Keratinocyte (primary cell): ENCODE measurements at regions not wholly inside any gene's neighbourhood (a gene's known extent, or its start where the extent isn't known, plus 50 kb on each side); places are given as distances from the start of the nearest gene placed in this dataset.

Experiments used
- DNase-seq: peaks from one replicate; pipeline ENCODE4 v3.0.0-alpha.2; 2011; ENCODE audit warnings: low read depth, missing footprints, low spot score
- FAIRE-seq: peaks from 2 replicates; lab custom pipeline; 2011; peaks lifted over from hg19 to GRCh38; lab: Jason Lieb, UNC
- H2AFZ ChIP-seq: 2 replicates; pipeline ENCODE4 v1.6.0; 2012; ENCODE audit warnings: low read length, control low read depth, inconsistent platforms; ENCODE audit not compliant: control insufficient read depth
- H3K27ac ChIP-seq: 2 replicates; pipeline ENCODE4 v1.5.1; 2011; ENCODE audit warnings: low read length; ENCODE audit not compliant: control insufficient read depth, insufficient read depth
- H3K27me3 ChIP-seq: 3 replicates; pipeline ENCODE4 v1.6.0; 2011; ENCODE audit warnings: low read length; ENCODE audit not compliant: control insufficient read depth, insufficient read depth; ENCODE audit errors: extremely low read depth
- H3K36me3 ChIP-seq, 2 experiments: 2 replicates in 1 of 2; 3 replicates in 1 of 2; pipeline ENCODE4 v1.5.1; 2011; ENCODE audit warnings: low read length in 2 of 2, mild to moderate bottlenecking in 1 of 2; ENCODE audit not compliant: control insufficient read depth in 2 of 2, insufficient read depth in 2 of 2; ENCODE audit errors: extremely low read depth in 1 of 2
- H3K4me1 ChIP-seq: 3 replicates; pipeline ENCODE4 v1.5.1; 2011; ENCODE audit warnings: low read length; ENCODE audit not compliant: control insufficient read depth, insufficient read depth; ENCODE audit errors: extremely low read depth
- H3K4me2 ChIP-seq: 3 replicates; pipeline ENCODE4 v1.6.0; 2011; ENCODE audit warnings: low read depth, low read length; ENCODE audit not compliant: control insufficient read depth, insufficient read depth; ENCODE audit errors: extremely low read depth
- H3K4me3 ChIP-seq, 3 experiments: fragments of 200-600 bp in 1 of 3; sonication (generic) in 1 of 3; 2 replicates in 2 of 3; 3 replicates in 1 of 3; pipeline ENCODE4 v1.5.1; 2011 to 2016; ENCODE audit warnings: low read length in 3 of 3, mild to moderate bottlenecking in 3 of 3, control low read depth in 2 of 3, inconsistent platforms in 1 of 3, low read depth in 1 of 3, mixed read lengths in 1 of 3, mixed run types in 1 of 3, moderate library complexity in 1 of 3; ENCODE audit not compliant: control insufficient read depth in 2 of 3, insufficient read depth in 2 of 3; ENCODE audit errors: extremely low read depth in 1 of 3
- H3K79me2 ChIP-seq: 2 replicates; pipeline ENCODE4 v1.6.0; 2012; ENCODE audit warnings: low read length; ENCODE audit not compliant: control insufficient read depth, insufficient read depth
- H3K9ac ChIP-seq: 3 replicates; pipeline ENCODE4 v1.6.0; 2011; ENCODE audit warnings: low read length; ENCODE audit not compliant: control insufficient read depth, insufficient read depth; ENCODE audit errors: extremely low read depth
- H3K9me1 ChIP-seq: 3 replicates; pipeline ENCODE4 v1.6.0; 2011; ENCODE audit warnings: low read length; ENCODE audit not compliant: control insufficient read depth, insufficient read depth; ENCODE audit errors: extremely low read depth
- H3K9me3 ChIP-seq: 2 replicates; pipeline ENCODE4 v1.5.1; 2012; ENCODE audit warnings: low read depth, low read length; ENCODE audit not compliant: control insufficient read depth
- H4K20me1 ChIP-seq: 3 replicates; pipeline ENCODE4 v1.6.0; 2011; ENCODE audit warnings: low read length; ENCODE audit not compliant: control insufficient read depth, insufficient read depth; ENCODE audit errors: extremely low read depth
- EZH2 ChIP-seq: IDR thresholded peaks from one replicate; pipeline ENCODE4 v1.6.1; 2012; ENCODE audit warnings: inconsistent platforms, mild to moderate bottlenecking, low read length, moderate library complexity
- dilution Hi-C: fragments of 300-500 bp; cut with MboI; formaldehyde crosslinking; loops from one replicate; pipeline ENCODE4 v1.7.0; 2020; ENCODE audit warnings: low sequenced_read_pairs; ENCODE audit not compliant: extremely low pct_ligation_motif_present
- TF ChIP-seq, protein P1 (sequence below), 3 experiments: IDR thresholded peaks in 1 of 3; conservative IDR thresholded peaks in 1 of 3; optimal IDR thresholded peaks in 1 of 3; 2 replicates in 2 of 3; 3 replicates in 1 of 3; pipeline versions ENCODE3 to v1.5.1; 2011; ENCODE audit warnings: low read length in 3 of 3, mild to moderate bottlenecking in 3 of 3, moderate library complexity in 2 of 3, control low read depth in 1 of 3, inconsistent platforms in 1 of 3; ENCODE audit not compliant: insufficient read depth in 2 of 3; ENCODE audit errors: extremely low read depth in 1 of 3

DNA sequence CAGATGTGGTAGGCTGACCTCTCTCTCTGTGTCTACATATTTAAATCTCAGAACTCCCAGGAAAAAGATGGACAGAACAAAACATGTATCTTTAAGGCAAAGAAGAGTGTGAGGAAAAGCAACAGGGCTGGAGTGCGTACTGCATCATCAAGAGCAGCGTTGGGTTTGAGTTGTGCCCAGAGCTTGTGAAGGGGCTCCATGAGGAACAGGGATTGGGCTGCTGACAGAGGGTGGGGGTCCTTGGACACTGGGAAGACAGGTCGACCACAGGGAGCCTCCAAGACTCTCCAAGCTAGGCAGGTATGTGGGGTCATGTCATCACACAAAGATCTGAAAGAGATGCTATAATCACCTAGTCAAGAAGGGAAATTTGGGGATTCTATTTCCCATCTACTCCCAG is 309.9 kb downstream of the IRX1 start:
- FAIRE-seq: no peak
- H3K9me1 ChIP-seq: no peaks in the 10 kb centered on the region

GRCh38 chr5:3911111-3911510 is 315.5 kb downstream of the IRX1 start:
- no peaks in the 10 kb centered on the region for H3K9me3 ChIP-seq
- H3K9ac ChIP-seq: no peak overlapping the region
- H3K4me2 ChIP-seq: no peak overlapping the region
- DNase-seq: no peak
- FAIRE-seq: no peak
- H3K4me1 ChIP-seq: no peaks in the 10 kb centered on the region
- no peaks in the 10 kb centered on the region for H3K9me1 ChIP-seq
- H4K20me1 ChIP-seq: no peaks in the 10 kb centered on the region
- no peaks in the 10 kb centered on the region for H3K27me3 ChIP-seq
- dilution Hi-C loops: no loop called here
- no peak overlapping the region for H3K27ac ChIP-seq
- no peaks in the 10 kb centered on the region for H3K36me3 ChIP-seq
- H3K4me3 ChIP-seq: no peak overlapping the region
- no peak for TF ChIP-seq EZH2
- TF ChIP-seq, protein P1, sequence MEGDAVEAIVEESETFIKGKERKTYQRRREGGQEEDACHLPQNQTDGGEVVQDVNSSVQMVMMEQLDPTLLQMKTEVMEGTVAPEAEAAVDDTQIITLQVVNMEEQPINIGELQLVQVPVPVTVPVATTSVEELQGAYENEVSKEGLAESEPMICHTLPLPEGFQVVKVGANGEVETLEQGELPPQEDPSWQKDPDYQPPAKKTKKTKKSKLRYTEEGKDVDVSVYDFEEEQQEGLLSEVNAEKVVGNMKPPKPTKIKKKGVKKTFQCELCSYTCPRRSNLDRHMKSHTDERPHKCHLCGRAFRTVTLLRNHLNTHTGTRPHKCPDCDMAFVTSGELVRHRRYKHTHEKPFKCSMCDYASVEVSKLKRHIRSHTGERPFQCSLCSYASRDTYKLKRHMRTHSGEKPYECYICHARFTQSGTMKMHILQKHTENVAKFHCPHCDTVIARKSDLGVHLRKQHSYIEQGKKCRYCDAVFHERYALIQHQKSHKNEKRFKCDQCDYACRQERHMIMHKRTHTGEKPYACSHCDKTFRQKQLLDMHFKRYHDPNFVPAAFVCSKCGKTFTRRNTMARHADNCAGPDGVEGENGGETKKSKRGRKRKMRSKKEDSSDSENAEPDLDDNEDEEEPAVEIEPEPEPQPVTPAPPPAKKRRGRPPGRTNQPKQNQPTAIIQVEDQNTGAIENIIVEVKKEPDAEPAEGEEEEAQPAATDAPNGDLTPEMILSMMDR (optimal IDR thresholded peaks at IDR 0.05 in 1 of 3, IDR thresholded peaks at IDR 0.05 in 1 of 3, conservative IDR thresholded peaks at IDR 0.05 in 1 of 3; ENCODE audit: extremely low read depth in 1 of 3, insufficient read depth in 2 of 3, low read length in 3 of 3): no peak
- no peak overlapping the region for H2AFZ ChIP-seq
- no peaks in the 10 kb centered on the region for H3K79me2 ChIP-seq

More for the DNA sequence above, 309.9 kb downstream of the IRX1 start:
- Histone ChIP-seq H3K4me1 (no peaks in the 10 kb centered on the region), H3K27ac (no peak overlapping the region), H3K9me3 (no peaks in the 10 kb centered on the region), H3K36me3 (no peaks in the 10 kb centered on the region), H3K79me2 (no peaks in the 10 kb centered on the region), H2AFZ (no peak overlapping the region), H3K4me3 (no peak overlapping the region), H3K4me2 (no peak overlapping the region), H4K20me1 (no peaks in the 10 kb centered on the region), H3K27me3 (no peaks in the 10 kb centered on the region), H3K9ac (no peak overlapping the region)
- no peak for DNase-seq
- dilution Hi-C loops: no loop called here
- TF ChIP-seq, protein P1 (optimal IDR thresholded peaks at IDR 0.05 in 1 of 3, IDR thresholded peaks at IDR 0.05 in 1 of 3, conservative IDR thresholded peaks at IDR 0.05 in 1 of 3; ENCODE audit: extremely low read depth in 1 of 3, insufficient read depth in 2 of 3, low read length in 3 of 3): no peak
- no peak for TF ChIP-seq EZH2
